GM19043 (cell line): ENCODE measurements at regions not wholly inside any gene's neighbourhood (a gene's known extent, or its start where the extent isn't known, plus 50 kb on each side); places are given as distances from the start of the nearest gene placed in this dataset.

ENCODE experiments used
- ATAC-seq: cut with Tn5 transposase; IDR thresholded peaks from one replicate; pipeline ENCODE4 v1.9.1; 2021; ENCODE audit warnings: low read depth; ENCODE audit not compliant: unreplicated experiment

DNA sequence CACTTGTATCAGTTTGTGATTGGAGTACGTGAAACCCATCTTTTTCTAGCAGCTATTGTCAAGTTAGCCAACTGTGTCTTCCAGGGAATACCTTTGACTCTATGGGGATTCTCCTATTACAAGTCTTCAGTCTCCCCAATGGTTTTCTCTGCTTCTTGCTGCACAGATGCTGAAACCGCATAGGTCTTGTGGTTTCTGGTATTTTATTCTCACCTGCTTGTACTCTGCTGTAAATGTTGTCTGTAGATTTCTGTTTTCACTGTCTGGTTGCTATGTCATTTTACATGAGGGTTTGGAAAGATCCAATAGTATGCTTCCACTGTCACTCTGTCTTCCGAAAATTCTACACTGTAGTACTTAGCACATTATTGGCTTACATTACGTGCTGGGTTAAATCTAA, 1196.9 kb upstream of the C9orf72 start:
- no peak for ATAC-seq

DNA sequence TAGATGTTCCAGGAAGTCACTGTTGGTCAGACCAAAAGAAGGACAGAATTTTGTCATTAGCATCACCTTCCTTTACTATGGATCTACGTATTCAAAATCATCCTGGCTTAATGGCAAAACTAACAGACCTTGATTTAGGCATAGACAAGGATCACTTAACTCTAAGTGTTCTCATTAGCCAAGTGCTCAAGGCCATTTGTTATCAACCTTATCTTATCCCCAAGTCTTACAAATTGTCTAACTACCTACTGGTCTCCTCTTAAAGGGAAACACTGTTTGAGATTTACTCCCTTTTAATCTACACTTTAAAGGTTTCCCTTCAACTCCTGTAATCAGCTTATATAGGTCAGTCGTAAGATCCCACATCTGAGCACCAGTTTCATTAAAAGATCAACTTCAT, 1197.5 kb upstream of the C9orf72 start:
- ATAC-seq = no peak

DNA sequence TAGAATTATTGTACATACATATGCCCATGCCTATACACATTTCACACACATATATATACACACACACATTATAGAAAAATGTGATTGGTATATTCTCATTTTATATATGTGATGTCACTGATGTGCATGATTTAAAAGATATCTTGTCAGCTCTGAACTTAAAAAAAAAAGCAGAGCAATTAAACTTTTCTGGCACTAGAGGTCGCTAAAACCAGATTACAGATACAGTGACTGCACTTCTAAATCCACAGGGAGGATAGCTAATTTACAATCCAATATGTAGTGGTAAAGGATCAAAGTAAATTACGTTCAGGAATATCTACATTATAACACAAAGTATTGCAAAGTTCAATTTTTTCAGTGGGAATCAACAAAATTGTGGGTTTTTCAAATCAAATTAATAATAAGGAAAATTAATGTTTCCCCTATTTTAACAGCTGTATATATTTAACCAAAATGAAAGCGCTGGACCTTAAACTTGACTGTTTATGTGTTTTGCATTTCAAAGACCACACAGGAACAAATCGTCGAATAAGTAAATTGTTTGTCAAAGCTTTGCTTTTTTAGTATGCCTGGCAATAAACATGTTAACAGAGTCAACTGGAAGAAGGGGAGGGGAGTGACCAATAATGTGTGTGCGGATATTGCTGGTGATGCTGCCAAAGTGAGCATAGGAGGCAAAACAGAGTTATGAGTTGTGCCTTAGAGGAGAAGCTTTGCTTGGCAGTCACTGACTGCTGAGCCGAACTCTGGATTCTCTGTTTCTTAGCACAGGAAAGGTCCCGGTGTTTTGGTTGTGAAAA, 1201.4 kb upstream of the C9orf72 start:
- ATAC-seq = no peak

DNA sequence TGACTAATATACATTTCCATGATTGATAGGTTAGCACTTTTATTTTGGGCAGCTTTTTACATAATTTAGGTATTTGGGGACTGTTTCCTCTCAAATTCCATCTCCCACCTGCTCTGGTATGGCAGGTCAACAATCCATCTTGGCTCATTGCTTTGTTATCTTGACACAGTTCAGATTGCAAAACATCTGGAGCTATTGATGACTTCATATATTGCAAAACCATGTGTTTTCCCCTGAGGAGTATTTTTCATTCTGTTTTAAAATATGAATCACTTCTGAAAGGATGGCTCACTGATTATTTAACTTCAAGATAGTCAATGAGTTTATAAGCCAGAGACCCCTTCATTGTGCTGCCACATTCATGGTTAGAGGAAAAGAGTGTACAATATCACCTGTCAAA, 1206.0 kb upstream of the C9orf72 start:
- no peak for ATAC-seq

- no peak for ATAC-seq
These were observed 1208.2 kb upstream of the C9orf72 start for GRCh38 chr9:28781481-28781880.

DNA sequence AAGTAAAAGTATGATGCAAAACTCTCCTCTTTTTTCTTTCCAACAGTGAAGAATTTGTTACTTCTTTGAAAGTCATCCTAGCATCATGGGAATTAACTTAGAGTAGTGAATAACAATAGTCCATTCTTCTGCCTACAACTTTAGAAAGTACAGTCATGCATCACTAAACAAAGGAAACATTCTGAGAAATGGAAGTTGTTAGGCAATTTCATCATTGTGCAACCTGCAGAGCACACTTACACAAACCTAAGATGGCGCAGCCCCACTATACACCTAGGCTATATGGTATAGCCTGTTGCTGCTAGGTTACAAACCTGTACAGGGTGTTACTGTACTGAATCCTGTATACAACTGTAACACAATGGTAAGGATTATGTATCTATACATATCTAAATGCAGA, 1209.3 kb upstream of the C9orf72 start:
- ATAC-seq = no peak

DNA sequence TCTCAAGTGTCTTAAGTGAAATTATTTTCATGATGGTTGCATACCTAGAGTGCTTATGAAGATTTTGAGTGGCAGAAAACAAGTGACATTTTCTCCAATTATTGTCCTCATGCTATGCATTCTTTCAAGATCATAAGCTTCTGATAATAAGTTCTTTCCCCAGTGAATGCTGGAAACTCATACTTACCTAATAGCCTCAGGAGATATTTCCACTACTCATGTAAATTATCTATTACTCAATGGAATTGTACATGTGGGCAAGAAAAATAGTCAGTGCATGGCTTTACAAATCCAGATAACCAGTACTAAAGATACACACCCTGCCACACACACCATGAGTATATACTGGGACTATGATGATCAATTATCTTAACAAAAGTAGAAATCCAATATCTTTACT, 1219.4 kb upstream of the C9orf72 start:
- no peak for ATAC-seq

GRCh38 chr9:28799876-28800275, 1226.6 kb upstream of the C9orf72 start:
- ATAC-seq = no peak

DNA sequence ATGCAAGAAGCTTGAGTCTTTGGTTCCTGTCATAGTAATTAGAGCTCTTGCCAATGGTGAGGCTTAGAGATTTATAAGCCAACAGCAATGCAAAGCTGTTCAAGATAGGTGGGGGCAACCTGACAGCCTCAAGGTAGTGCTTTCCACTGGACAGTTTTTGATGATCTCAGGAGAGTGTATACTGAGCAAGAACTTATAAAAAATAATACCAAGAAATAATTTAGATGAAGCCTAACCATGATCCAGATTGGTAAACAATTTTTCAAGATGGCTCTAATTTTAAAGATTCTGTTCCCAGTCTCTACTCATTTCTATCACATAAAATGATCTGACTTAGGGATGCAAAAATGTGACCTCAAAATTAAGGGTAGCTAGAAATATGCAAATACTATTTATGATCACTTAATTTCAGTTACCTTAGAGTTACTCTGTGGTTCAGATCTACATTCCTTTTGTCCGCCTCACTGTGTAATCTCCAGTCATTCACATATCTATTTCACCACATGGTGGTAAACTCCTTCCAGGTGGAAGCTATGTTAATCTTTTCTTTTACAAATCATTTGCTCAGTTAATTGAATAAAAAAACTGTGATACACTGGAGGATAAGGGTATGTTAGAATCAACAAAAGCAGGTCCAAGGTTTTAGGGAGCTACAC, 1228.0 kb upstream of the C9orf72 start:
- ATAC-seq = no peak

DNA sequence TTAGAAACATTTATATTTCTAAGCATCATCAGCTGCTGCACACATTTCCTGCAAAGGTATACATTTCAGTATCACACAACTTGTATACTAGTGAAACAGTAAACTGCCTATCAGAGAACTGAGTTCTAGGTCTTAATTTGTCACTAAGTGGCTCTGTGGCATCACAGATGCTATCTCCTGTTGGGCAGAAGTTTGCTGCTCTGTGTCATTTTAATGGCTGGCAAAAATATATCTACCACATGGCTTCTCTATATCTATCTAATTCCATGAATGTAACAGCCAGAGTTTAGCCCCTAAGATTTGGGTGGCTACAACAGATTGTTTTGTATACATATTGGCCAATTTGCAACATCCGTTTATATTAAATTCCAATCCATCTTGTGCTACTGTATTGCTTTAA, 1231.9 kb upstream of the C9orf72 start:
- no peak for ATAC-seq

DNA sequence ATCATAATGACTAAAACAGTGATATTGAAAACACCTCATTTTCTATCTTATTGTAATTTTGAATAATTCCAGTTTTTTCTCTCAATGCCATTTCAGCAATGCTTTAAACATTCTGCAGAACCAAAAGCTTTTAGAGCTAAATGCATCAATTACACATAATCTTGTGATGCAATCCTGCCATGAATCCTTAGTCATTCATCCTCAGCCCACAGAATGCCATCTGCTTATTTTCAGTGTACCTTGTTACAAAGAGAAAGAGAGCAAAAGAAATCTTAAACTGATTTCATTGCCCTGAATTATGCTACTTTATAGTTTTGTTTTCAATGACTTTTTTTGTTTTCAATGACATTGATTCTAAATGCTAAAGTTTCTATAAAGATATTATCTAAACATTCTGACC, 1234.8 kb upstream of the C9orf72 start:
- no peak for ATAC-seq

DNA sequence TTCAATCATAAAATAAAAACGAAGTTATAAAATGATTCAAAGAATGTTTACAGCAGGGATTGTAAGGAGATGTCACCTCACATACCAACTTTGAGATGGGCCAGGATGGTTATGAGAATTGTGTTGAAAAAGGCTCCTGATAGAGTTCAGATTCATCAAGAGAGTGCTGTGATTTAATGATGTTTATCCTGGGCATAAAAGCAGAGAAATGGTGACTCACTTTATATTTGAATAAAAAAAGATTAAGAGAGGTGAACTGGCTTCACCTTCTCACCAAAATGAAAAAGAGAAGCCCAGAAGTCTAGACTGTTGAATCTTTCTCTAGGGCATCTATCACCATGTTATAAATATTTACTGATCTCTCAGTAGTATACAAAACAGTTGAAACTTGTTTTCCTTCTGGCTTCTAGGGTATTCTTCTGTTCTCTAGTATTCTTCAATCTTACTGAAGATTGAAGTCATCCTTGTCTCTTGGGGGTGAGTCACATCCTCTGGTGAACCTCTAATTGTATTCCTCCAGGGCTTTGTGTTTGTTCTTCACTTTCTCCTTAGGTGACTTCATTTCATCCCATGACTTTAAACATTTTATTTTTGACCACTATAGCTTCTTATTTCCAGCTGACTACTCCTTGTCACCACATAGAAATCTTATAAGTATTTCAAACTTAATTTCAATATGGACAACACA, 1237.3 kb upstream of the C9orf72 start:
- no peak for ATAC-seq

DNA sequence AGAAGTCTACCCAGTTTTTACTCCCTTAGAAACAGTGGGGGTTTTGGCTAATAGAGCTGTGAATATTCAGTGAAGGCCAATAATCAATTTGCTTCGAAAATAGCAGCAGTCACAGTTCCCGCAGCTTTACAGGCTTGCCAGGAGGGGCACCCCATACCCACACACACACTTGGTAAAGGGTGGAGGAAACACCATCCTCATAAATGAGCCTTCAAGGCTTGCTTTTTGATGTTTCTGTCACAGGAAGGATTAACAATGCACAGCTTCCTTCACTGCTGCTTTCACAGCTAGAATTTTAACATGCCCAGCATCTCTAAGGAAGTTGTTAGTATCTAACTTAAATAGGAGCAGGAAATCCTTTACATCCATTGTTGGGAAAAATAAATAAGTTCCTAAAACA, 1247.5 kb upstream of the C9orf72 start:
- ATAC-seq = no peak

GRCh38 chr9:28821240-28821639, 1248.0 kb upstream of the C9orf72 start:
- no peak for ATAC-seq

DNA sequence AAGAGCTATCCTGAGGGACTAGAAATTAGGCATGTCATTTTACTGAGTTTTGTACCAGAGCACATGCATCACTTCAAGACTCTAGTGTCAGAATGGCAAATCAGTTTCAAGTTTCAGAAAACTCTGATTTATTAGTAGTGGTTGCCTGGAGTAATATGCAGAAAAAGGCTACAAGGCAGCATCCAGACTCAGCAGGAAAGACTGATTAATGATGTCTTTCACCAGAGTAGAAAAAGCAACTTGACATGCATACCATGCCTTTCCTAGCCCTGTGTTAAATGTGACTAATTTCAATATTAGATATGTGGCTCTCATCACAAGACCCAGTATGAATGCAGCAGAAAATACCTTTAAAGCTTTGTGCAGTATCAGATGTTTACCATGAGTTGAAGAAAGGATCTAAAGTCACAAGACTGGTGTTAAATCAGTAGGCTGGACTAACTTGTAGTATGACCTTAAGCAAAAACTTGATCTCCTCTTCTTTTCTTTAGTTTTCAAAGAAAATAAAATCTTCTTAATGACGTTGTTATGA, 1251.2 kb upstream of the C9orf72 start:
- ATAC-seq = no peak

GRCh38 chr9:28832168-28832770, 1259.0 kb upstream of the C9orf72 start:
- no peak for ATAC-seq

DNA sequence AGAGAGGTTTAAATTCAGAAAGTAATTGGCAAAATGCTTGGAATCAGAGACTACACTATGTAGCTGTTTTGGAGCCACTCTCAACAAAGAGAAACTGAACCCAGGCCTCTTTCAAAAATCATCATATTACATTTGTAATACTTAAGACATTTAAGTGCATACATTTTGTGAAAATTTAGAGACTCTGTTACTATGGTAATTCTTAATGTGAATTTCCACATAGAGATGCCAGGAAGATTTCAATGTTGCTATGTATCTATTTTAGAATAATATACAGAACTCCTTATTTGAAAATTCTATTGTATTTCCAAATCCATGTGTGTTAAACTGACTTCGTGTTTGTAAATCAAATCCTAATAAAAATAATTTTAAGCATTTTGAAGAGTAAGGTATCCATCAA, 1260.9 kb upstream of the C9orf72 start:
- no peak for ATAC-seq

DNA sequence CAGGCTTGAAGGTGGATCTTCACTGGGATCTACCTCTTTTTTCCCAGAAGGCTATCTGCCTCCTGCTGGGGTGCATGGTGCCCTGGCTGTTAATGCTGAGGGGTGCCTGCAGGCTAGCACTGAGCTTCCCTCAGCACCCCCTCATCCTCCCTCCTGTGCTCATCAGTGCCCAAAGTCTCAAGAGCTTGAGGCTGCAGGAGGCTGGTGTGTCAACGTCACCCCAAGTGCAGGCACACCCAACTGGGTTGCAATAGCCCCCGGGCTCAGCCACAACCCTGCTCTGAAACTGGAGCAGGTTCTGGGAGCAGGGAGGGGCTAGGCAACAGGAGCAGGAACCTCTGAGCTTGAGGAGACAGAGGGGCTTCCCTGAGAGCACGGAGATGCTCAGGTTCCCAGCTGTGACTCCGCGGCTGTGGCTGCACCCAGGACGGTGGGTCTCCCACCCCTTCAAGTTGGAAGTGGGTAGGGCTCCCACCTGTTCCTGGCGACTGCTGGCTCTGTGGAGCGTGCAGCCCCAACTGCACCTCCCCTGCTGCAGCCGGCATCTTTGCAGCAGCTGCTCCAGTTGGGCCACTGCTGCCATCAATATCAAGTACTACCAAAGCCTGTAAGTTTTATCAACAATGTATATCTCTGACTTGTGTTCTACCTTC, 1266.6 kb upstream of the C9orf72 start:
- no peak for ATAC-seq

GRCh38 chr9:28841775-28842174, 1268.5 kb upstream of the C9orf72 start:
- no peak for ATAC-seq

GRCh38 chr9:28847331-28847730, 1274.0 kb upstream of the C9orf72 start:
- ATAC-seq = no peak

GRCh38 chr9:28848671-28849070, 1275.4 kb upstream of the C9orf72 start:
- ATAC-seq = no peak
